DND-41 (cell line): ENCODE measurements at regions not wholly inside any gene's neighbourhood (a gene's known extent, or its start where the extent isn't known, plus 50 kb on each side); places are given as distances from the start of the nearest gene placed in this dataset.

Experiments used
- CTCF ChIP-seq: IDR thresholded peaks from 2 replicates; pipeline ENCODE4 v1.5.1; 2012; ENCODE audit warnings: borderline replicate concordance, low read length, moderate library complexity, mild to moderate bottlenecking; ENCODE audit not compliant: poor library complexity, severe bottlenecking; ENCODE audit errors: extremely low read depth
- EZH2 ChIP-seq: IDR thresholded peaks from 3 replicates; pipeline ENCODE4 v1.6.1; 2012; ENCODE audit warnings: borderline replicate concordance, low read depth, mild to moderate bottlenecking, moderate library complexity, low read length, inconsistent platforms; ENCODE audit not compliant: severe bottlenecking

GRCh38 chr3:124610130-124610529 lies 120.1 kb upstream of the UMPS start:
- TF ChIP-seq CTCF: no peak
- no peak for TF ChIP-seq EZH2
